ENCODE measurements at regions not wholly inside any gene's neighbourhood (a gene's known extent, or its start where the extent isn't known, plus 50 kb on each side); places are given as distances from the start of the nearest gene placed in this dataset.

DNA sequence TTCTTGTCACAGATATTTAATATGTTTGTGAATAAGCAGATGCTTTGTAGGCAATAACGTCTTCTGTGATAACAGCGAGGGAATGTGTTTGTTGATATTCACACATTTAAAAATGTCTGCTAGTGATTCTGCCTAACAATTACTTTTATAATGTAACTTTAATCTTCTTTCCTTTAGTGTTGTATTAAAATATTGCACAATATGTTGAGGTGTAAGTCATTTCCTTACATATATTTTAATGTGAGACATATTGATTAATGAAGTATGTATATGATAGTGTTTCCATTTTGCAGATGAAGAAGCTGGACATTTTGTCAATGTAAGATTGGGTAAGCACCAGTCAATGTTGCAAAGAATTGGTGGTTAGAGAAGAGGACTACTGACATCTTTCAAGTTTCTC, 324.4 kb downstream of the SLITRK1 start:
- TF ChIP-seq, protein P1, sequence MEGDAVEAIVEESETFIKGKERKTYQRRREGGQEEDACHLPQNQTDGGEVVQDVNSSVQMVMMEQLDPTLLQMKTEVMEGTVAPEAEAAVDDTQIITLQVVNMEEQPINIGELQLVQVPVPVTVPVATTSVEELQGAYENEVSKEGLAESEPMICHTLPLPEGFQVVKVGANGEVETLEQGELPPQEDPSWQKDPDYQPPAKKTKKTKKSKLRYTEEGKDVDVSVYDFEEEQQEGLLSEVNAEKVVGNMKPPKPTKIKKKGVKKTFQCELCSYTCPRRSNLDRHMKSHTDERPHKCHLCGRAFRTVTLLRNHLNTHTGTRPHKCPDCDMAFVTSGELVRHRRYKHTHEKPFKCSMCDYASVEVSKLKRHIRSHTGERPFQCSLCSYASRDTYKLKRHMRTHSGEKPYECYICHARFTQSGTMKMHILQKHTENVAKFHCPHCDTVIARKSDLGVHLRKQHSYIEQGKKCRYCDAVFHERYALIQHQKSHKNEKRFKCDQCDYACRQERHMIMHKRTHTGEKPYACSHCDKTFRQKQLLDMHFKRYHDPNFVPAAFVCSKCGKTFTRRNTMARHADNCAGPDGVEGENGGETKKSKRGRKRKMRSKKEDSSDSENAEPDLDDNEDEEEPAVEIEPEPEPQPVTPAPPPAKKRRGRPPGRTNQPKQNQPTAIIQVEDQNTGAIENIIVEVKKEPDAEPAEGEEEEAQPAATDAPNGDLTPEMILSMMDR (IDR thresholded peaks at IDR 0.05): no peak
- TF ChIP-seq POLR2A (IDR thresholded peaks at IDR 0.05) (no peak), POLR2AphosphoS5 (IDR thresholded peaks at IDR 0.05) (no peak)
